ENCODE measurements at regions not wholly inside any gene's neighbourhood (a gene's known extent, or its start where the extent isn't known, plus 50 kb on each side); places are given as distances from the start of the nearest gene placed in this dataset.

DNA sequence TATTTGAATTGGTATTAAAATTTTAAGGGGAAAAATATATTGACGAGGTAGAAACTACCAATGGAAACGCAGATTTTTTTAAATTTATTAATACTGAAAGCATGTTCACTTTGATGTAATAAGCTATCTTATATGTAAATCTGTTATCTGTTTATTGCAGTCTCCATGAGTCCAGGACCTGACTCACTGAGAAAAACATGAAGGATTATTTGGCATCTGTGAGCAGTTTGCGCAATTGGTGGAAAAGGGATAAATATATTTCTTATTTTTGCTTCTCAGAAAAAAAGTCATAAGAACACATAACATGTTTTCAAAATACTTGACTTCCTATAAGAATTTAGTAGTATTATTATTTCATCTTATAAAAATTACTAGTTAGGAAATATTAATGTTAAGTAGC is 561.4 kb downstream of the ADCYAP1 start:
- Histone ChIP-seq H3K4me3 (ENCODE audit: low read length) (no peak overlapping the region), H3K36me3 (replicated peaks; ENCODE audit: insufficient read depth, low read length) (no peaks in the 10 kb centered on the region), H3K27me3 (replicated peaks; ENCODE audit: insufficient read depth, low read length) (no peaks in the 10 kb centered on the region), H3K9me3 (replicated peaks; ENCODE audit: insufficient read depth, low read length) (no peaks in the 10 kb centered on the region), H3K9ac (ENCODE audit: low read length) (no peak overlapping the region), H2AFZ (ENCODE audit: low read length) (no peak overlapping the region), H3K4me1 (ENCODE audit: low read length) (no peaks in the 10 kb centered on the region), H3F3A (ENCODE audit: insufficient read depth, low read length) (no peaks in the 10 kb centered on the region), H3K9me2 (replicated peaks; ENCODE audit: insufficient read depth, low read length) (no peaks in the 10 kb centered on the region), H4K20me1 (ENCODE audit: insufficient read depth, low read length) (no peaks in the 10 kb centered on the region), H3K4me2 (ENCODE audit: low read depth, low read length) (no peak overlapping the region), H3K79me2 (ENCODE audit: low read length) (no peaks in the 10 kb centered on the region), H3K27ac (ENCODE audit: low read length) (no peak overlapping the region)
- TF ChIP-seq, protein P1, sequence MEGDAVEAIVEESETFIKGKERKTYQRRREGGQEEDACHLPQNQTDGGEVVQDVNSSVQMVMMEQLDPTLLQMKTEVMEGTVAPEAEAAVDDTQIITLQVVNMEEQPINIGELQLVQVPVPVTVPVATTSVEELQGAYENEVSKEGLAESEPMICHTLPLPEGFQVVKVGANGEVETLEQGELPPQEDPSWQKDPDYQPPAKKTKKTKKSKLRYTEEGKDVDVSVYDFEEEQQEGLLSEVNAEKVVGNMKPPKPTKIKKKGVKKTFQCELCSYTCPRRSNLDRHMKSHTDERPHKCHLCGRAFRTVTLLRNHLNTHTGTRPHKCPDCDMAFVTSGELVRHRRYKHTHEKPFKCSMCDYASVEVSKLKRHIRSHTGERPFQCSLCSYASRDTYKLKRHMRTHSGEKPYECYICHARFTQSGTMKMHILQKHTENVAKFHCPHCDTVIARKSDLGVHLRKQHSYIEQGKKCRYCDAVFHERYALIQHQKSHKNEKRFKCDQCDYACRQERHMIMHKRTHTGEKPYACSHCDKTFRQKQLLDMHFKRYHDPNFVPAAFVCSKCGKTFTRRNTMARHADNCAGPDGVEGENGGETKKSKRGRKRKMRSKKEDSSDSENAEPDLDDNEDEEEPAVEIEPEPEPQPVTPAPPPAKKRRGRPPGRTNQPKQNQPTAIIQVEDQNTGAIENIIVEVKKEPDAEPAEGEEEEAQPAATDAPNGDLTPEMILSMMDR (IDR thresholded peaks at IDR 0.05; ENCODE audit: low read length): no peak
- TF ChIP-seq EZH2phosphoT487 (IDR thresholded peaks at IDR 0.05; ENCODE audit: low read length): no peak
- TF ChIP-seq EZH2 (optimal IDR thresholded peaks at IDR 0.05; ENCODE audit: low read depth, low read length): no peak
- no peak for DNase-seq

DNA sequence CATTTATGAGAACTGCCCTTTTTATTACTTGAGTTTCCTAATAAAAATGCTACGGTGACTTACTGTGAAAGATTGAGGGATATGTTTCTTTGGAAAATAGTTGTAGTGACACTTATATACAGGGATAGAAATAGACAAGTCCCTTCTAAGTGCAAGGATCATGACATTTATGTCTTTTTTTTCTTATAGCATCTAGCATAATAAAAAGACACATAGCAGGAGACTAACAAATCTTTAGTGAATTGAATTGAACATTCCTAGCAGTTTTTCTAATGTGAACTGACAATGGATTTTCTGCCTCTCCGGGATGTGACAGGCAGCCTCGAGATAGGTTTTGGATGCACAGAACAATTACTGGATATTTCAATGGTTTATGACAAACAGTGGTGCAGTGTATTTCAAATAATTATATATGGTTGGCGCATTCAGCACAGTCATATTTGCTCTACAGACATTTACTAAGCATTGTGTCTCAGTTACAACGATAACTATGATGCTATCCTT is 562.8 kb downstream of the ADCYAP1 start:
- H3K9me2 ChIP-seq (replicated peaks; ENCODE audit: insufficient read depth, low read length): no peaks in the 10 kb centered on the region
- TF ChIP-seq EZH2 (optimal IDR thresholded peaks at IDR 0.05; ENCODE audit: low read depth, low read length) (no peak), EZH2phosphoT487 (IDR thresholded peaks at IDR 0.05; ENCODE audit: low read length) (no peak)
- TF ChIP-seq, protein P1 (IDR thresholded peaks at IDR 0.05; ENCODE audit: low read length): no peak
- no peaks in the 10 kb centered on the region for H3K79me2 ChIP-seq (ENCODE audit: low read length)
- H3K36me3 ChIP-seq (replicated peaks; ENCODE audit: insufficient read depth, low read length): no peaks in the 10 kb centered on the region
- no peak overlapping the region for H3K4me3 ChIP-seq (ENCODE audit: low read length)
- no peaks in the 10 kb centered on the region for H3K27me3 ChIP-seq (replicated peaks; ENCODE audit: insufficient read depth, low read length)
- no peak overlapping the region for H3K27ac ChIP-seq (ENCODE audit: low read length)
- H3K4me1 ChIP-seq (ENCODE audit: low read length): no peaks in the 10 kb centered on the region
- H2AFZ ChIP-seq (ENCODE audit: low read length): no peak overlapping the region
- no peaks in the 10 kb centered on the region for H4K20me1 ChIP-seq (ENCODE audit: insufficient read depth, low read length)
- no peak for DNase-seq
- no peaks in the 10 kb centered on the region for H3K9me3 ChIP-seq (replicated peaks; ENCODE audit: insufficient read depth, low read length)
- no peak overlapping the region for H3K9ac ChIP-seq (ENCODE audit: low read length)
- no peak overlapping the region for H3K4me2 ChIP-seq (ENCODE audit: low read depth, low read length)
- no peaks in the 10 kb centered on the region for H3F3A ChIP-seq (ENCODE audit: insufficient read depth, low read length)

DNA sequence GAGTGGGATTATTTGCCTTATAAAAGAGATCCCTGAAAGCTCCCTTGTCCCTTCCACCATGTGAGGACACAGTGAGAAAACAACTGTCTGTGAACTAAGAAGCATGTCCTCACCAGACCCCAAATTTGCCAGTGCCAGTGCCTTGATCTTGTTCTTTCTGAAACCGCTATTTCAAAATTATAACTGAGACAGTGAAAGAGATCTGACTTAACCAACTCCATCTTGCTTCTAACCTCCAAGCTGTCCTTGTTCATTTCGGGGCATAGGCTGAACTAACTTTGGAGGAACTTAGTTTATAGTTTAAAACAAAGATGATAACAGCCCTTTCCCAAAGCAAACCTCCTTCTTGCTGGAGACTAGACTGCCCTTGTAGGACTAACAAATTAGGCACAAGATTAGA is 563.9 kb downstream of the ADCYAP1 start:
- no peak for DNase-seq
- no peaks in the 10 kb centered on the region for H3F3A ChIP-seq (ENCODE audit: insufficient read depth, low read length)
- H3K36me3 ChIP-seq (replicated peaks; ENCODE audit: insufficient read depth, low read length): no peaks in the 10 kb centered on the region
- no peaks in the 10 kb centered on the region for H3K9me2 ChIP-seq (replicated peaks; ENCODE audit: insufficient read depth, low read length)
- no peaks in the 10 kb centered on the region for H3K79me2 ChIP-seq (ENCODE audit: low read length)
- H3K27ac ChIP-seq (ENCODE audit: low read length): no peak overlapping the region
- H3K4me3 ChIP-seq (ENCODE audit: low read length): no peak overlapping the region
- H3K9me3 ChIP-seq (replicated peaks; ENCODE audit: insufficient read depth, low read length): no peaks in the 10 kb centered on the region
- H3K4me2 ChIP-seq (ENCODE audit: low read depth, low read length): no peak overlapping the region
- H3K27me3 ChIP-seq (replicated peaks; ENCODE audit: insufficient read depth, low read length): no peaks in the 10 kb centered on the region
- H2AFZ ChIP-seq (ENCODE audit: low read length): no peak overlapping the region
- TF ChIP-seq EZH2 (optimal IDR thresholded peaks at IDR 0.05; ENCODE audit: low read depth, low read length) (no peak), EZH2phosphoT487 (IDR thresholded peaks at IDR 0.05; ENCODE audit: low read length) (no peak)
- TF ChIP-seq, protein P1 (IDR thresholded peaks at IDR 0.05; ENCODE audit: low read length): no peak
- H3K4me1 ChIP-seq (ENCODE audit: low read length): no peaks in the 10 kb centered on the region
- H4K20me1 ChIP-seq (ENCODE audit: insufficient read depth, low read length): no peaks in the 10 kb centered on the region
- H3K9ac ChIP-seq (ENCODE audit: low read length): no peak overlapping the region
